Suppressor macrophage treated with lipopolysaccharide for 4 hours (primary cell): ENCODE measurements at regions not wholly inside any gene's neighbourhood (a gene's known extent, or its start where the extent isn't known, plus 50 kb on each side); places are given as distances from the start of the nearest gene placed in this dataset.

ENCODE experiments used
- DNase-seq: peaks from one replicate; pipeline ENCODE4 v3.0.0-alpha.2; 2020

DNA sequence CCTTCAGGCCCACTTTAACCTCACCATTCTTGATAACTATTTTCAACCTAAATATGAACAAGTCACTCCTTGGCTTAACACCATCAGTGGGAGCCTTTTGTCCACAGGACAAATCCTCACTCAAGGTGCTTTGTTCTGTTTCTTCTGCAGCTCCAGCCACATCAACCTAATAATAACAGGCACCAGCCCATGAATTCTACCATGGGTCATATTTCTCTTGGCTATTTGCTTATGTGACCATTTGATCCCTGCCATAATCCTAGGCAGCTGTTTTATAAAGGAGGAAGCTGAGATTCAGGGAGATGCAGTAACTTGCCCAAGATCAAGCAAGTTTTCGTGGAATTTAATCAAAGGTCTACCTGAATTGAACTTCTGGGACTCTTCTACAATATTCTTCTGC is 561.3 kb downstream of the DHX35 start:
- DNase-seq: no peak

GRCh38 chr20:39518654-39519053 is 556.5 kb downstream of the DHX35 start:
- no peak for DNase-seq

DNA sequence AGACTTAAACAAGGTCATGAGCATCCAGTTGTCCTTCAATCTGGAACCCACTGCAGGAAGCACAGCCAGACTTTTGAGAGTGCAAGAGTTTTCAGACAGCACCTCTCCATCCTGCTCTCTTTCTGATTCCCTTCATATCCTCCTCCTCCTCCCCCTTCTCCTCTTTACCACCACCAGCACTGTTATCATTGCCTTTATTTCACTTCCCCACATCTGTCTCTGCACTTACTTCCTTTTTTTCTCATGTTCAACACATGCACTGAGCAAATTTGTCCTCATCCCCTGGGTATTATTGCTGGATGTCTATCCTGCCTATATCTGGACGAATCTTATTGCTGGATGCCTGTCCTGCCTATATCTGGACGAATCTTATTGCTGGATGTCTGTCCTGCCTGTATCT is 554.8 kb downstream of the DHX35 start:
- DNase-seq: peak; percentile 2

DNA sequence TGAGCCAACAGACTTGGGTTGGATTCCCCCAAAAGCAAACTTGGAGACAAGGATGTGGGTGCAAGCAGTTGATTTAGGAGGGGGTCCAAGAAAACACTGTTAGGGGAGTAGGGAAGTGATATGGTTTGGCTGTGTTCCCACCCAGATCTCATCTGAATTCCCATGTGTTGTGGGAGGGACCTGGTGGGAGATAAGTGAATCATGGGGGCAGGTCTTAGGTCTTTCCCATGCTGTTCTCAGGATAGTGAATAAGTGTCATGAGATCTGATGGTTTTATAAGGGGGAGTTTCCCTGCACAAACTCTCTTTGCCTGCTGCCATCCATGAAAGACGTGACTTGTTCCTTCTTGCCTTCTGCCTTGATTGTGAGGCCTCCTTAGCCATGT is 542.6 kb downstream of the DHX35 start:
- DNase-seq: no peak

GRCh38 chr20:39503902-39504709 is 542.0 kb downstream of the DHX35 start:
- no peak for DNase-seq

DNA sequence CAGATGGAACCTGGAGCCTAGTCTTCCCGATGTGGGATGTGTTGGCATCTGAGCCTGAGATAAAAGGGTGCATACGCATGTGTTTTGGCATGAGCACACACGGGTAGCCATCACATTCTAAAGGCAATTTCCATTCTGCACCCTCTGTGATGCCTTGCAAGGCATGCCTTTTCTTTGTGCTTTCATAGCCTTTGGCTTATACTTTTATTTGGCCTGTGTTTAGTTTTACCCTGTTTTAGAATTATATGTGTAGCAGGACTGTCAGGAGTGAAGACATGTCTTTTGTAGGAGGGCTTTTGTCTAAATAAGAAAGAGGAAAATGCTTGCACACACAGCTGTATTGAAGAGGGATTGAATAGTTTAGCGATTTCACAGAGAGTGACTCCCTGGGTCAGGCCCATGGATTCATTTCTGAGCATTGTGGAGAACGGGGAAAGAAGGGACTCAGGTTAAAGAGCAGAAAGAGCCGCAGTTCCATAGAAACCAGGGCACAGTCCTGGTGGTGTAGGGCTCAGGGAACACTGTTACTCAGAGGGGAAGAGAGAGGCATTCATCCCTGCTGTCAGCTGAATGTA is 530.2 kb downstream of the DHX35 start:
- DNase-seq: no peak

DNA sequence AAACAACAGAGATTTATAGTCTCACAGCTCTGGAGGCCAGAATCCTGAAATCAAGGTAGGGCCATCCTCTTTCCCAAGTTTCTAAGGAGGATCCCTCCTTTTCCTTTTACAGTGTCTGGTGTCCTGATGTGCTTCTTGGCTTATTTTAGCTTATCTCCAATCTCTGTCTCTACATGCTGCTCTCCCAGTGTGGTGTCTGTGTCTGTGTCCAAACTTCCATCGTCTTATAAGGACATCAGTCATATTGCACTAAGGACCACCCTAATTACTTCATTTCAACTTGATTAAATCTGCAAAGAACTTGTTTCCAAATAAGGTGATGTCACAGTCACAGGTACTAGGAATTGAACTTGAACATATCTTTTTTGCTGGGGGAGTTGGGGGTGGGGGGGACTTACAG is 529.6 kb downstream of the DHX35 start:
- no peak for DNase-seq

DNA sequence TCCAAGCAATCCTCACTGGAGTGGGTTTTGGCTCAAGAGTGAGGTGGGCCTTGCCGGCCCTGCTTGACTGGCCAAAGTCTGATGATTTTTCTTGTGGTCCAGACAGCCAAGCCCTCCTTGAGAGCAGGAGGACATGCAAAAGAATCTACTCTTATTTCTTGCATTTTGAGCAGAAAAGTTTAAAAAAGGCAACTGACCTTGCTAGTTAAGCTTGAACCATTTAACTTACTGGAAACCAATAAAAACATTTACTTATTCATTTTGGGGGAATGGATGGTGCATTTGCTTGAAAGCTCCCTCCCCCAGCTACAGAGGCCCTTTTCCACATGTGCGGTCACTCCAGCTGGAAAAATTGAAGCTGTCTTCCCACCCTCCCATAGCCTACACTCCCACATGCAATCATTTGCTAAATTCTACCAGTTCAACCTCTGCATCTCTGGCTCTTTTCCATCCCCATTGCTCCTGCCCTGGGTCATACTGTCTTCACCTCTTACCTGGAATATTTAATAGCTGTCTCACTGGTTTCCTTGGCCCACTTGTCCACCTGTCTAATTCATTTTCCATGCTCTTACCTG is 527.9 kb downstream of the DHX35 start:
- DNase-seq: no peak

DNA sequence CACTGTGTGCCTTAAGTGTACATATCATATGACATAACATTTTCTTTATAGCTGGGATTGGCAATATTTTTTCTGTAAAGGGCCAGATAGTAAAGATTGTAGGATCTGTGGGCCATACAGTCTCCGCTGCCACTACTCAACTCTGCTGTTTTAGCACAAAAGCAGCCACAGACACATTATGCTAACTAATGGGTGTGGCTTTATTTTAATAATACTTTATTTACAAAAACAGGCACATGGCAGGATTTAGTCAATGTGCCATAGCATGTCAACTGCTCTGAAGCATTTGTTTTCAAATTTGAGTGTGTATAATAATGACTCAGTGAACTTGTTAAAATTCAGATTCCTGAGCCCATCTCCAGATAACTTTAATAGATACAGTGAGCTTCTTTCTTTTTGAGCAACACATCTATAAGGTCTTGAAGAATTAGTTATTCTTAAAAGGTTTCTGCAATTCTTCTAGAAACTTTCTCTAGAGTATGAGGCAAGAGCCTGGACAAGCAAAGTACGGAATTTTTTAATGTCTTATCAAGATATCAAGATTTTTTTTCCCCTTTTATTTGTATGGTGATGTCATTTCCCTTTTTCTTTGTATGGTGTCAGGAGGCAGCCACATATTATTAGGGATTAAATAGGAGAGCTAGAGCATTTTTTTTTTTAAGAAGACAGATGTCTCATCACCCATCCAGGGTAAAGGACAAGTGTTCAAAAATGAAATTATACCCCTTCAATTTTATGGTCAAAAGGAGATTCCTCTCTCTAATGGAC is 518.3 kb downstream of the DHX35 start:
- DNase-seq: no peak

DNA sequence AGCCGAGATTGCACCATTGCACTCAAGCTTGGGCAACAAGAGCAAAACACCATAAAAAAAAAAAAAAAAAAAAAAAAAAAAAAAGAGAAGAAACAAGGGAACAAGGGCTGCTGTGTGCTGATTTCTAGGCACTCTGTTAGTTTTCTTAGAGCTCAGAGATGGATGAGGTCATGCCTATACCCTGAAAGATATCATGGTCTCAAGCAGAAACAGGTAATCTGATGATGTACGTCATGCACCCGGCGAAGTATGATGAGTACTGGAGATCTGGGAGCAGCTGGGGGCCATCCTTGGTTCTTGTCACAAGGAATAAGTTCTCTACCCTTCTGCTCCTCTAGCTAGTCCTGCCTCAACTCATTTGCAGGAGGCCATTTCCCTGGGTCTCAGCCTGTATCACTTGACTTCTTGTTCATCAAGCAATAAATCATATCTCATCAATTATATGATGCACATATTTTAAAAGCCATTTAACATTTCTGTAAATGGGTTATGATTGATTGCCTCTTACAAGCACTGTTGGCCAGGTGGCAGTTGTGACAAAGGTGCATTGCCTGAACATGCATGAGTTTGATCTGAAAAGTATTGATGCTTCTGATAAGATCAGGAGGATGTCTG is 517.2 kb downstream of the DHX35 start:
- DNase-seq: no peak

GRCh38 chr20:39474879-39475278 is 512.7 kb downstream of the DHX35 start:
- DNase-seq: no peak

- DNase-seq: no peak
These were observed 511.4 kb downstream of the DHX35 start for GRCh38 chr20:39473536-39473935.

DNA sequence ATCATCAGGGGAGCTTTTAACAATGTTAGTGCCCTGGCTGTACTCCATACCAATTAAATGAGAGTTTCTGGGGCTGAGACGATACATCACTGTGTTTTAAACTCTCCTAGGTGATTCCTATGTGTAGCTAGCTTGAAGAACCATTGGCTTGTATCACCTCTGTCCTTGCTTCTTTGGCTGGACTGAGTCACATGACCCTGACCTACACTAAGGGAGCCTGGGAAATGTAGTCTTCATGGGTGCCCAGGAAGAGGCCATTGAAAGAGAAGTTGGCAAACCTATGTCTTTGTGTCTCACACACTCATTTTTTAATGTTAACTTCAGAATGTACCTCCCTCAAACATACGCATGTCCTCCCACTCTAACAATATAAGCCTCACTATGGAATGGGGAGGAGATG is 506.6 kb downstream of the DHX35 start:
- DNase-seq: no peak

GRCh38 chr20:39464238-39464637 is 502.1 kb downstream of the DHX35 start:
- DNase-seq: no peak

- DNase-seq: no peak
These were observed 500.3 kb downstream of the DHX35 start for GRCh38 chr20:39462416-39462945.

DNA sequence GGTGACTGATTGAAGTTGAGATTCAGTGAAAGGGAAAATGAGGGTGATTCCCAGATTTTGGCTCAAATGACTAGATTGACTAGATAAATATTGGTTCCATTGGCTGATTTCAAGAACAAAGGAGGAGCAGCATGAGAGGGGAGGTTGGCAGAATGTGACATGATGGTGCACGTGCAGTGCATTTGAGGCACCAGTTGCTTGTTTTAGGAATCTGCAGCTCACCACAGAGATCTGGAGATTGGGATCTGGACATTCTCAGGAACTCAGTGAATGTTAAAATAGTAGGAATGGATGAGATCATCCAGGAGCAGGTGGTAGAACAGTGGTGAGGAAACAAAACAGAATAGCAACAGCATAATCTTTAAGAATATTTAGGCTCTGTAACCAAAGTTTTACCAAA is 496.3 kb downstream of the DHX35 start:
- DNase-seq: no peak

DNA sequence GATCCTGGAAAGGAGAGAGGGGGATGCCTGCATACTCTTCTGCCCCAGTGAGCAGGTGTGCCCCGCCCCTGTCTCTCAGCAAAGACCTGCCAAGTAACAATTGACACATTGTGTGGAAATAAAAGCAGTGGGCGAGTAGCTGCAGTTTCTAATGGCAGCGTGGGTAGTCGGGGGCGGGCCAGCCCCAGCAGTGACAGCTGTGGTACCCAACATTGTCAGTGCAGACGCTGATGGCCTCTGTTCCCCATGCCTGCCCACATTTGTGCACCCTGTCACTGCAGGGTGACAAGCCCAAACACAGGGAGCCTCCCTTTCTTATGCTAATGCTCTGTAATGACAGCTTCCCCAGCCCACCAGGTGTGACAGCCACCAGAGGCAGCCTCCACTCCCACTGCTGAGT is 491.7 kb downstream of the DHX35 start:
- DNase-seq: no peak

GRCh38 chr20:39452583-39453340 is 490.6 kb downstream of the DHX35 start:
- DNase-seq: no peak

- DNase-seq: no peak
These were observed 489.2 kb downstream of the DHX35 start for GRCh38 chr20:39451386-39451785.

DNA sequence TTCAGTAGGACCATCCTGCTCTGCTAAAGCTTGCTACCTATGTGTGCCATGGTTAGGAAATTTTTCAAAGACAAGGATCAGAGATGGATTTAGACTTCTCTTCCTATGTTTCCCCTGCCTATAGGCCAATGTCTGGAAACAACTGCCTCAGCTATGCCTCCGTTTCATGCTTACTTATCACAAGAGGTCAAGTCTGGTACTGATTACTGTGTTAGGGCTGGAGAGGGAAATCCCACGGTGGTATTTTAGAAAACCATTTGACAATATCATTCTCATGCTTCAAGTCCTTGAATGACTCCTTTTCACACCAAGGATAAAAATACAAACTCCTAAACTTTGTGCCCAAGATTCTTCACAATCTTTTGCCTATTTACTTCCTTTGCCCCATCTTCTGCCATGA is 484.3 kb downstream of the DHX35 start:
- no peak for DNase-seq

DNA sequence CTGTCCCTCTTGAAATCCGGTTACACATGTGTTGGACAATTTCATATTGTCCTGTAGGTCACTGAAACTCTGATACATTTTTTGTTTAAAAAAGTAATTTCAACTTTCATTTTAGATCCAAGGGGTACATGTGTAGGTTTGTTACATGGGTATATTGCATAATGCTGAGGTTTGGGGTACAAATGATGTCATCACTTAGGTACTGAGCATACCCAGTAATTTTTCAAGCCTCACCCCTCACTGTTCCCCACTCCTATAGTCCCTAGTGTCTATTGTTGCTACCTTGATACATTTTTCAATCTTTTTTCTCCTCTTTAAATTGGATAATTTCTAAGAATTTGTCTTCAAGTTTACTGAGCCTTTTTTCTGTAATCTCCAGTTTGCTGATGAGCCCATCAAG is 483.0 kb downstream of the DHX35 start:
- no peak for DNase-seq

DNA sequence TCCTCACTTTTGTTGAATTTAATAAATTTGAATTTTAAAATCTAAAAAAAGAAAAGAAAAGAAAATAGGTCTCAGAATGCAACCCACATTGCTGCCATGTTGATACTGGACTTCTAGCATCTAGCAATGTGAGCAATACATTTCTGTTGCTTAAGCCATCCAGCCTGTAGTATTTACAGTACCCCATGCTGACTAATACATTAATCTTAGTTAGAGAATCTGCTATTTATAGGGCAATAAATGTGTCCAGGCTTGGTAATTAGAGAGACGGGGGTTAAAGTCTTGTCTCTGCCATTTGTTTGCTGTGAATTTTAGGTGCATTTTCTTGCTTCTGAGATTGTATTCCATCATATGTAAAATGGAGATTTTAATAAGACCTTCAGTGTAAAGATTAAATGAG is 471.3 kb downstream of the DHX35 start:
- no peak for DNase-seq
